ENCODE measurements at regions not wholly inside any gene's neighbourhood (a gene's known extent, or its start where the extent isn't known, plus 50 kb on each side); places are given as distances from the start of the nearest gene placed in this dataset.
A peak's percentile ranks its signal among the peaks of the same experiment; 100 is the strongest.

GRCh38 chrX:150201841-150202240 is 161.3 kb upstream of the MAMLD1 start:
- H3K4me3 ChIP-seq (ENCODE audit: low read depth, low read length): no peak overlapping the region
- H3K36me3 ChIP-seq (ENCODE audit: control insufficient read depth, insufficient read depth, low read length): no peaks in the 10 kb centered on the region
- no peak for FAIRE-seq
- TF ChIP-seq CTCF (IDR thresholded peaks at IDR 0.05; ENCODE audit: insufficient read depth, low read length, severe bottlenecking): no peak
- DNase-seq (ENCODE audit: low read depth): no peak
- no peaks in the 10 kb centered on the region for H3K27me3 ChIP-seq (ENCODE audit: control insufficient read depth, insufficient read depth, low read length)

- peak; percentile 7 for FAIRE-seq
Observed at GRCh38 chrX:150202641-150203247, 160.4 kb upstream of the MAMLD1 start.

GRCh38 chrX:150203248-150203645 is 159.9 kb upstream of the MAMLD1 start:
- FAIRE-seq: no peak
- no peak for TF ChIP-seq CTCF (IDR thresholded peaks at IDR 0.05; ENCODE audit: insufficient read depth, low read length, severe bottlenecking)

More at GRCh38 chrX:150202641-150203247, 160.4 kb upstream of the MAMLD1 start:
- Histone ChIP-seq H3K36me3 (ENCODE audit: control insufficient read depth, insufficient read depth, low read length) (no peaks in the 10 kb centered on the region), H3K4me3 (ENCODE audit: low read depth, low read length) (no peak overlapping the region), H3K27me3 (ENCODE audit: control insufficient read depth, insufficient read depth, low read length) (no peaks in the 10 kb centered on the region)
- peak; percentile 65 for DNase-seq (ENCODE audit: low read depth)
- no peak for TF ChIP-seq CTCF (IDR thresholded peaks at IDR 0.05; ENCODE audit: insufficient read depth, low read length, severe bottlenecking)

GRCh38 chrX:150205011-150205410 is 158.1 kb upstream of the MAMLD1 start:
- DNase-seq (ENCODE audit: low read depth) (no peak), FAIRE-seq (no peak)
- TF ChIP-seq CTCF (IDR thresholded peaks at IDR 0.05; ENCODE audit: insufficient read depth, low read length, severe bottlenecking): no peak
- Histone ChIP-seq H3K4me3 (ENCODE audit: low read depth, low read length) (no peak overlapping the region), H3K36me3 (ENCODE audit: control insufficient read depth, insufficient read depth, low read length) (no peaks in the 10 kb centered on the region), H3K27me3 (ENCODE audit: control insufficient read depth, insufficient read depth, low read length) (no peaks in the 10 kb centered on the region)

More at GRCh38 chrX:150203248-150203645, 159.9 kb upstream of the MAMLD1 start:
- Histone ChIP-seq H3K27me3 (ENCODE audit: control insufficient read depth, insufficient read depth, low read length) (no peaks in the 10 kb centered on the region), H3K4me3 (ENCODE audit: low read depth, low read length) (no peak overlapping the region), H3K36me3 (ENCODE audit: control insufficient read depth, insufficient read depth, low read length) (no peaks in the 10 kb centered on the region)
- DNase-seq (ENCODE audit: low read depth): no peak

- FAIRE-seq: no peak
Observed at GRCh38 chrX:150207733-150208132, 155.4 kb upstream of the MAMLD1 start.

More at GRCh38 chrX:150207733-150208132, 155.4 kb upstream of the MAMLD1 start:
- Histone ChIP-seq H3K36me3 (ENCODE audit: control insufficient read depth, insufficient read depth, low read length) (no peaks in the 10 kb centered on the region), H3K27me3 (ENCODE audit: control insufficient read depth, insufficient read depth, low read length) (no peaks in the 10 kb centered on the region), H3K4me3 (ENCODE audit: low read depth, low read length) (no peak overlapping the region)
- TF ChIP-seq CTCF (IDR thresholded peaks at IDR 0.05; ENCODE audit: insufficient read depth, low read length, severe bottlenecking): no peak
- no peak for DNase-seq (ENCODE audit: low read depth)

Data from bronchial epithelial cell (primary cell).